ENCODE measurements at regions not wholly inside any gene's neighbourhood (a gene's known extent, or its start where the extent isn't known, plus 50 kb on each side); places are given as distances from the start of the nearest gene placed in this dataset.

DNA sequence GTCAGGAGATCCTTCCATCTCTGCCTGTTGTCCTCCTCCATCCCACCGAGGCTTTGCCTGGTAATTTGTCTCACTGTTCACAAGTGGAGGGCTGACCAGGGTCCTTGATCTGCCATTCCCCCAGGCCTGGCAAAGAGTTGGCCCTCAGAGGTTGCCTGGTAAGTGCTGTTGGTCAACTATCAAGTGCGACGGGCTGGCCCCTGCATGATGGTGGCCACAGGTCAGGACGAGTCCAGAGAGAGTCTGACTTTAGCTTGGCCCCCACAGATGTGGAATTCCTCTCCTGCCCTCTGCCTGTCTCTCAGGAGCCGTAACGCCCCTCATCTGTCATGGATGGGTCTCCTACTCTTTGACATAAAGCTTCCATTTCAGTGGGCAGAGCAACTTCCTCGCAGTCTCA, 97.3 kb upstream of the SMIM21 start:
- TF ChIP-seq, protein P1, sequence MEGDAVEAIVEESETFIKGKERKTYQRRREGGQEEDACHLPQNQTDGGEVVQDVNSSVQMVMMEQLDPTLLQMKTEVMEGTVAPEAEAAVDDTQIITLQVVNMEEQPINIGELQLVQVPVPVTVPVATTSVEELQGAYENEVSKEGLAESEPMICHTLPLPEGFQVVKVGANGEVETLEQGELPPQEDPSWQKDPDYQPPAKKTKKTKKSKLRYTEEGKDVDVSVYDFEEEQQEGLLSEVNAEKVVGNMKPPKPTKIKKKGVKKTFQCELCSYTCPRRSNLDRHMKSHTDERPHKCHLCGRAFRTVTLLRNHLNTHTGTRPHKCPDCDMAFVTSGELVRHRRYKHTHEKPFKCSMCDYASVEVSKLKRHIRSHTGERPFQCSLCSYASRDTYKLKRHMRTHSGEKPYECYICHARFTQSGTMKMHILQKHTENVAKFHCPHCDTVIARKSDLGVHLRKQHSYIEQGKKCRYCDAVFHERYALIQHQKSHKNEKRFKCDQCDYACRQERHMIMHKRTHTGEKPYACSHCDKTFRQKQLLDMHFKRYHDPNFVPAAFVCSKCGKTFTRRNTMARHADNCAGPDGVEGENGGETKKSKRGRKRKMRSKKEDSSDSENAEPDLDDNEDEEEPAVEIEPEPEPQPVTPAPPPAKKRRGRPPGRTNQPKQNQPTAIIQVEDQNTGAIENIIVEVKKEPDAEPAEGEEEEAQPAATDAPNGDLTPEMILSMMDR (IDR thresholded peaks at IDR 0.05), result no peak
- TF ChIP-seq EZH2phosphoT487 (IDR thresholded peaks at IDR 0.05), result no peak
